A549 (cell line): ENCODE measurements at regions not wholly inside any gene's neighbourhood (a gene's known extent, or its start where the extent isn't known, plus 50 kb on each side); places are given as distances from the start of the nearest gene placed in this dataset.

Source experiments
- ATAC-seq, 2 experiments: fragments of 200-7000 bp in 1 of 2; fragments of >200 bp in 1 of 2; cut with Nextera tagmentation in 1 of 2; cut with Tn5 transposase in 1 of 2; 3 replicates each; pipeline versions ENCODE4 v1.8.0 to v1.9.1; 2018 to 2020; ENCODE audit warnings: mild to moderate bottlenecking in 1 of 2, moderate library complexity in 1 of 2
- CTCF ChIA-PET: fragments of 300-600 bp; sonication (Branson Sonifier 250); formaldehyde crosslinking; extraction: SDS; loops from one replicate; lab custom pipeline; 2021; ENCODE audit warnings: antibody characterized with exemption, inconsistent platforms; lab: Yijun Ruan, JAX
- POLR2A ChIA-PET: fragments of 350-600 bp; formaldehyde crosslinking; extraction: SDS; loops from one replicate; lab custom pipeline; 2021; ENCODE audit warnings: antibody characterized with exemption, inconsistent platforms; lab: Yijun Ruan, JAX
- DNase-seq, 2 experiments: peaks; one replicate each; pipeline versions ENCODE4 v3.0.0 to v3.0.0-alpha.2; 2011 to 2016; ENCODE audit warnings: low read depth in 1 of 2, low spot score in 1 of 2
- FAIRE-seq: peaks from 2 replicates; lab custom pipeline; 2011; peaks lifted over from hg19 to GRCh38; lab: Jason Lieb, UNC
- H3K27ac ChIP-seq, 2 experiments: fragments of >200 bp; sonication (Bioruptor Twin); formaldehyde crosslinking; 3 replicates each; pipeline ENCODE4 v1.5.1; 2016 to 2017
- H3K4me1 ChIP-seq: fragments of >200 bp; sonication (Bioruptor Twin); formaldehyde crosslinking; 3 replicates; pipeline ENCODE4 v1.6.1; 2016
- H3K4me2 ChIP-seq: fragments of >200 bp; sonication (Bioruptor Twin); formaldehyde crosslinking; 3 replicates; pipeline ENCODE4 v1.6.1; 2016
- H3K4me3 ChIP-seq: fragments of >200 bp; sonication (Bioruptor Twin); formaldehyde crosslinking; 3 replicates; pipeline ENCODE4 v1.5.1; 2016
- H3K9me3 ChIP-seq: fragments of >200 bp; sonication (Bioruptor Twin); formaldehyde crosslinking; 3 replicates; pipeline ENCODE4 v1.6.1; 2016
- CEBPB ChIP-seq, 2 experiments: fragments of >200 bp in 1 of 2; sonication (Bioruptor Twin) in 1 of 2; formaldehyde crosslinking in 1 of 2; IDR thresholded peaks; 2 replicates each; pipeline ENCODE4 v1.6.1; 2012 to 2016
- CTCF ChIP-seq: fragments of >200 bp; sonication (Bioruptor Twin); formaldehyde crosslinking; IDR thresholded peaks from 3 replicates; pipeline ENCODE4 v1.5.1; 2016
- EP300 ChIP-seq, 2 experiments: fragments of >200 bp; sonication (Bioruptor Twin); formaldehyde crosslinking; IDR thresholded peaks; 2 replicates in 1 of 2; 3 replicates in 1 of 2; pipeline ENCODE4 v1.6.1; 2016 to 2017
- HDAC2 ChIP-seq: fragments of 200-600 bp; sonication (generic); IDR thresholded peaks from 2 replicates; pipeline ENCODE4 v1.6.1; 2016
- HEYL ChIP-seq: fragments of 250-450 bp; sonication (Bioruptor Pico); IDR thresholded peaks from 2 replicates; pipeline ENCODE4 v1.8.0; 2021; ENCODE audit warnings: mild to moderate bottlenecking, moderate library complexity
- HMGXB4 ChIP-seq: fragments of 250-450 bp; sonication (Bioruptor Pico); IDR thresholded peaks from 2 replicates; pipeline ENCODE4 v1.5.0; 2021; ENCODE audit warnings: mild to moderate bottlenecking, moderate library complexity, borderline replicate concordance
- HOXA7 ChIP-seq: fragments of 250-450 bp; sonication (Bioruptor Pico); IDR thresholded peaks from 2 replicates; pipeline ENCODE4 v1.5.0; 2020; ENCODE audit warnings: mild to moderate bottlenecking, moderate library complexity
- KDM1A ChIP-seq: fragments of 200-600 bp; sonication (generic); IDR thresholded peaks from 2 replicates; pipeline ENCODE4 v1.6.1; 2016; ENCODE audit warnings: low read depth, mild to moderate bottlenecking
- RAD21 ChIP-seq, 2 experiments: fragments of >200 bp in 1 of 2; sonication (Bioruptor Twin) in 1 of 2; formaldehyde crosslinking in 1 of 2; IDR thresholded peaks in 1 of 2; conservative IDR thresholded peaks in 1 of 2; 2 replicates in 1 of 2; 3 replicates in 1 of 2; pipeline ENCODE4 v1.6.1; 2012 to 2018; ENCODE audit warnings: inconsistent platforms in 1 of 2
- RARB ChIP-seq: fragments of 250-450 bp; sonication (Bioruptor Pico); IDR thresholded peaks from 2 replicates; pipeline ENCODE4 v1.8.0; 2021; ENCODE audit warnings: mild to moderate bottlenecking, moderate library complexity
- RFX5 ChIP-seq: fragments of 450-650 bp; IDR thresholded peaks from 2 replicates; pipeline ENCODE4 v1.7.1; 2014; ENCODE audit warnings: antibody characterized with exemption, mild to moderate bottlenecking, moderate library complexity
- SMC3 ChIP-seq: fragments of >200 bp; sonication (Bioruptor Twin); formaldehyde crosslinking; IDR thresholded peaks from 3 replicates; pipeline ENCODE4 v1.6.1; 2018; ENCODE audit warnings: inconsistent platforms
- TFCP2L1 ChIP-seq: fragments of 250-450 bp; sonication (Bioruptor Pico); IDR thresholded peaks from 2 replicates; pipeline ENCODE4 v1.5.0; 2021; ENCODE audit warnings: mild to moderate bottlenecking
- ZSCAN20 ChIP-seq: fragments of 250-450 bp; sonication (Bioruptor Pico); IDR thresholded peaks from 2 replicates; pipeline ENCODE4 v1.8.0; 2022; ENCODE audit warnings: mild to moderate bottlenecking, moderate library complexity
- WGBS: methylation state at CpG from one replicate; pipeline ENCODE4 v1.1.6; 2017; ENCODE audit errors: missing lambda C conversion rate; 5-methylcytosine and 5-hydroxymethylcytosine counted together

GRCh38 chr5:5593391-5593790 is 170.9 kb downstream of the ICE1 start (continued):
- no peak for TF ChIP-seq HOXA7

GRCh38 chr5:5592541-5592940 is 170.1 kb downstream of the ICE1 start:
- DNase-seq (no peak), ATAC-seq (no peak), FAIRE-seq (no peak)
- Histone ChIP-seq H3K27ac (no peak overlapping the region), H3K4me1 (no peaks in the 10 kb centered on the region), H3K4me3 (no peak overlapping the region), H3K4me2 (no peak overlapping the region), H3K9me3 (no peaks in the 10 kb centered on the region)
- TF ChIP-seq EP300 (IDR thresholded peaks at IDR 0.05) (no peak), HMGXB4 (CRISPR knock-in tag) (no peak), HEYL (no peak), KDM1A (no peak)
- ChIA-PET POLR2A (no interaction called here), CTCF (interaction anchor here (0.6 kb wide), 1 partner anchor 284 kb away, joined by 3 read pairs; no protein-coding TSS in a partner anchor)
- WGBS, result 11% methylated on average over 5 of the region's 5 CpGs

GRCh38 chr5:5591567-5591966 is 169.1 kb downstream of the ICE1 start:
- ATAC-seq, result no peak
- DNase-seq, result no peak
- Histone ChIP-seq H3K27ac (no peak overlapping the region), H3K4me2 (no peak overlapping the region), H3K9me3 (no peaks in the 10 kb centered on the region), H3K4me1 (no peaks in the 10 kb centered on the region), H3K4me3 (no peak overlapping the region)
- FAIRE-seq, result no peak
- ChIA-PET POLR2A (no interaction called here), CTCF (no interaction called here)
- 3% methylated on average over 6 of the region's 6 CpGs for WGBS
- TF ChIP-seq CEBPB (IDR thresholded peaks at IDR 0.05) (no peak), RARB (CRISPR knock-in tag) (no peak), RAD21 (conservative IDR thresholded peaks at IDR 0.05 in 1 of 2, IDR thresholded peaks at IDR 0.05 in 1 of 2) (no peak), ZSCAN20 (CRISPR knock-in tag) (no peak)
- TF ChIP-seq, all 56 proteins: peak for 0

DNA sequence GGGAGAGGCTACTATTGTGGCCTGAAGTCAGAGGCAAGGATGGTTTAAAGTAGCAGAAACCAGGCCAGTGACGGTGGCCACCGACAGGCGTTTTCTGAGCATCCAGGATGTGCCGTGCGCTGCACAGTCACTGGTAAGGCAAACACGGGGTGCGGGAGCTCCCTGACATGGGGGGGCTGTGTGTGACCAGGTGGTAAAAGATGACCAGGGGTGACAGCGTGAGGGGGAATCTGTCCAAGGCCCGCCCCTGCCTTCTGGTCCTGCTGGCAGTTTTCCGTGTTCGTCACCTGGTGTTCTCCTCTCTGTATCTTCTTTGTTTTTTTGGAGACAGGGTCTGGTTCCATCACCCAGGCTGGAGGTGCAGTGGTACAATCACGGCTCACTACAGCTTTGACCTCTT is 167.4 kb downstream of the ICE1 start:
- no peaks in the 10 kb centered on the region for H3K9me3 ChIP-seq
- H3K4me1 ChIP-seq, result no peaks in the 10 kb centered on the region
- WGBS, result 48% methylated on average over 12 of the region's 12 CpGs
- FAIRE-seq (no peak), DNase-seq (no peak), ATAC-seq (no peak)
- H3K4me2 ChIP-seq, result no peak overlapping the region
- H3K27ac ChIP-seq, result no peak overlapping the region
- TF ChIP-seq TFCP2L1 (no peak), HEYL (no peak), HOXA7 (no peak), RFX5 (no peak), SMC3 (no peak), HDAC2 (no peak), CTCF (no peak)
- H3K4me3 ChIP-seq, result no peak overlapping the region
- ChIA-PET CTCF (no interaction called here), POLR2A (no interaction called here)
